Tibial artery (tissue), 4 donors: ENCODE measurements at regions not wholly inside any gene's neighbourhood (a gene's known extent, or its start where the extent isn't known, plus 50 kb on each side); places are given as distances from the start of the nearest gene placed in this dataset.

Experiments used
- DNase-seq, 2 donors: peaks; one replicate each; pipeline ENCODE4 v3.0.0-alpha.2; 2019
- H3K27ac ChIP-seq, 2 donors: fragments of 200-600 bp; sonication (generic) in 1 of 2; 1 replicate in 1 of 2; 2 replicates in 1 of 2; pipeline ENCODE4 v1.5.1; 2018 to 2019; ENCODE audit warnings: mild to moderate bottlenecking in 1 of 2
- H3K27me3 ChIP-seq, 2 donors: fragments of 200-600 bp; sonication (generic) in 1 of 2; one replicate each; pipeline versions ENCODE4 v1.5.1 to v1.6.0; 2016 to 2019
- H3K36me3 ChIP-seq, 3 donors: fragments of 200-600 bp; sonication (generic) in 2 of 3; one replicate each; pipeline ENCODE4 v1.5.1; 2016 to 2019; ENCODE audit warnings: mild to moderate bottlenecking in 2 of 3
- H3K4me1 ChIP-seq, 4 donors: fragments of 200-600 bp; sonication (generic) in 2 of 4; 1 replicate in 3 of 4; 2 replicates in 1 of 4; pipeline ENCODE4 v1.5.1; 2016 to 2019
- H3K4me3 ChIP-seq, 2 donors: fragments of 200-600 bp; sonication (generic) in 1 of 2; 1 replicate in 1 of 2; 2 replicates in 1 of 2; pipeline ENCODE4 v1.5.1; 2018 to 2019; ENCODE audit warnings: mild to moderate bottlenecking in 2 of 2
- H3K9me3 ChIP-seq, 3 donors: fragments of 200-600 bp; sonication (generic) in 1 of 3; one replicate each; pipeline ENCODE4 v1.5.1; 2016 to 2019
- intact Hi-C: fragments of 100-400 bp; cut with DNase I; formaldehyde crosslinking; loops from one replicate; pipeline ENCODE4 v1.15.0; 2023; ENCODE audit warnings: low total_unique reads
- TF ChIP-seq, protein P1 (sequence below), 2 experiments: fragments of 200-600 bp in 1 of 2; fragments of 450-650 bp in 1 of 2; IDR thresholded peaks; one replicate each; pipeline ENCODE4 v1.5.1; 2017 to 2019; ENCODE audit warnings: antibody characterized with exemption in 2 of 2, mild to moderate bottlenecking in 1 of 2, moderate library complexity in 1 of 2

DNA sequence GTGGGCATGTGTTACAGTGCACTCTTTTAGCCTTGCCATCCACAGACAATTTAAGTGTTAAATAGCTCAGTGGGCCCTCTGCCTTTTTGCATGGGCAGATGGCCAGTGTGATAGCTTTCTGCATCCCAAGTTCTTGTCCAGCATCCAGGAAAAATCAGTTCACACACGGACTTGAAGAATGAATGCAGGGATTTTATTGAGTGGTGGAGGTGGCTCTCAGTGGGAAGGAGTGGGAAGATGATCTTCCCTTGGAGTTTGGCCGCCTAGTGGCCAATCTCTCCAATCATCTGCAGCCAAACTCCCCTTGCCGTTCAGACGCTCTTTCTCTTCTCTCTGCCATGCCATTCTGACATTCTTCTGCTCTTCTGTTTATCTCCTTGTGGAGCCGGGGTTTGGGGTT, 322.4 kb upstream of the GRAMD2B start:
- Histone ChIP-seq H3K9me3 (no peaks in the 10 kb centered on the region), H3K36me3 (no peaks in the 10 kb centered on the region), H3K27ac (no peak overlapping the region), H3K27me3 (no peaks in the 10 kb centered on the region), H3K4me1 (no peaks in the 10 kb centered on the region), H3K4me3 (no peak overlapping the region)
- no peak for DNase-seq
- intact Hi-C loops: no loop called here
- TF ChIP-seq, protein P1, sequence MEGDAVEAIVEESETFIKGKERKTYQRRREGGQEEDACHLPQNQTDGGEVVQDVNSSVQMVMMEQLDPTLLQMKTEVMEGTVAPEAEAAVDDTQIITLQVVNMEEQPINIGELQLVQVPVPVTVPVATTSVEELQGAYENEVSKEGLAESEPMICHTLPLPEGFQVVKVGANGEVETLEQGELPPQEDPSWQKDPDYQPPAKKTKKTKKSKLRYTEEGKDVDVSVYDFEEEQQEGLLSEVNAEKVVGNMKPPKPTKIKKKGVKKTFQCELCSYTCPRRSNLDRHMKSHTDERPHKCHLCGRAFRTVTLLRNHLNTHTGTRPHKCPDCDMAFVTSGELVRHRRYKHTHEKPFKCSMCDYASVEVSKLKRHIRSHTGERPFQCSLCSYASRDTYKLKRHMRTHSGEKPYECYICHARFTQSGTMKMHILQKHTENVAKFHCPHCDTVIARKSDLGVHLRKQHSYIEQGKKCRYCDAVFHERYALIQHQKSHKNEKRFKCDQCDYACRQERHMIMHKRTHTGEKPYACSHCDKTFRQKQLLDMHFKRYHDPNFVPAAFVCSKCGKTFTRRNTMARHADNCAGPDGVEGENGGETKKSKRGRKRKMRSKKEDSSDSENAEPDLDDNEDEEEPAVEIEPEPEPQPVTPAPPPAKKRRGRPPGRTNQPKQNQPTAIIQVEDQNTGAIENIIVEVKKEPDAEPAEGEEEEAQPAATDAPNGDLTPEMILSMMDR (IDR thresholded peaks at IDR 0.05): no peak

DNA sequence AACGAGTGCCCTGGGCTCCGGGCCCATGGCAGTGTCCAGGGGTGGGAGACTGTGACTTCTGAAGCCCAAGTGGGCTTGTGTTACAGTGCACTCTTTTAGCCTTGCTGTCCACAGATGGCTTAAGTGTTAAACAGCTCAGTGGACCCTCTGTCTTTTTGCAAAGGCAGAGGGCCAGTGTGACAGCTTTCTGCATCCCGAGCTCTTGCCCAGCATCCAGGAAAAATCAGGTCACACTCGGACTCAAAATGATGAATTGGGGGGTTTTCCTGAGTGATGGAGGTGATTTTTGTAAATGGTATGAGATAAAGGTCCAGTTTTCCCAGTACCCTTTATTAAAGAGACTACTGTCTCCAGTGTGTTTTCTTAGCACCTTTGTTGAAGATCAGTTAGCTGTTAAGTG, 321.3 kb upstream of the GRAMD2B start:
- no peak overlapping the region for H3K27ac ChIP-seq
- TF ChIP-seq, protein P1 (IDR thresholded peaks at IDR 0.05): no peak
- H3K36me3 ChIP-seq: no peaks in the 10 kb centered on the region
- H3K4me3 ChIP-seq: no peak overlapping the region
- no peak for DNase-seq
- no peaks in the 10 kb centered on the region for H3K4me1 ChIP-seq
- intact Hi-C loops: no loop called here
- H3K9me3 ChIP-seq: no peaks in the 10 kb centered on the region
- H3K27me3 ChIP-seq: no peaks in the 10 kb centered on the region

DNA sequence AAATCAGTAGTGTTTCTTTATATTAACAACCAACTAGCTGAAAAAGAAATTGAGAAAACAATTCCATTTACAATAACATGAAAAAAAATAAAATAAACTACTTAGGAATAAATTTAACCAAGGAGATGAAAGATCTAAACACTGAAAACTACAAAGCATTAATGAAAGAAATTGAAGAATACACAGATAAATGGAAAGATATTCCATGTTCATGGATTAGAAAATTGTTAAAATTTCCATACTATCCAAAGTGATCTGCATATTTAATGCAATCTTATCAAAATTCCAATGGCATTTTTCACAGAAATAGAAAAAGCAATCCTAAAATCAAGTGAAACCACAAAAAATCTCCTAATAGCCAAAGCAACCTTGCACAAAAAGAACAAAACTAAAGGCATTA, 320.2 kb upstream of the GRAMD2B start:
- no peak overlapping the region for H3K4me3 ChIP-seq
- no peaks in the 10 kb centered on the region for H3K36me3 ChIP-seq
- no peaks in the 10 kb centered on the region for H3K27me3 ChIP-seq
- TF ChIP-seq, protein P1 (IDR thresholded peaks at IDR 0.05): no peak
- intact Hi-C loops: no loop called here
- no peaks in the 10 kb centered on the region for H3K4me1 ChIP-seq
- no peak for DNase-seq
- no peaks in the 10 kb centered on the region for H3K9me3 ChIP-seq
- no peak overlapping the region for H3K27ac ChIP-seq

DNA sequence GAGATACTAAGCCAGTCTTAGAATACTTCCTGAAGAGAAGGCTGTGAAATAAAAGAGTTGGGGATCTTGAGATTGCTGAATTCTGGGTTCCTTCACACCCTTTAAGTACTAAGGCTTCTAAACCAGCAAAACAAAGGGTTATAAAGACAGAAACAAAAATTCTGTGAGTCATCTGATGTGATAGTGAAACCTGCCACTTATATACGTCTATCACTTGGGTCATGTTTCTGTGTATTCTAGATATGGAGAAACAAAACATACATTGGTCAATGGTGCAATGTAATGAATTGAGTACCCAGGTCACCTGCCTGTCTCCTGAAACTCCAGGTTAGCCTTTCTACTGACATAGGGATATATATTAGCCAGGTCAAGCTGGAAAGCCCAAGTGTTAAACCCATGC, 319.3 kb upstream of the GRAMD2B start:
- Histone ChIP-seq H3K36me3 (no peaks in the 10 kb centered on the region), H3K9me3 (no peaks in the 10 kb centered on the region), H3K4me3 (no peak overlapping the region), H3K27me3 (no peaks in the 10 kb centered on the region), H3K4me1 (no peaks in the 10 kb centered on the region), H3K27ac (no peak overlapping the region)
- no peak for DNase-seq
- intact Hi-C loops: no loop called here
- TF ChIP-seq, protein P1 (IDR thresholded peaks at IDR 0.05): no peak

DNA sequence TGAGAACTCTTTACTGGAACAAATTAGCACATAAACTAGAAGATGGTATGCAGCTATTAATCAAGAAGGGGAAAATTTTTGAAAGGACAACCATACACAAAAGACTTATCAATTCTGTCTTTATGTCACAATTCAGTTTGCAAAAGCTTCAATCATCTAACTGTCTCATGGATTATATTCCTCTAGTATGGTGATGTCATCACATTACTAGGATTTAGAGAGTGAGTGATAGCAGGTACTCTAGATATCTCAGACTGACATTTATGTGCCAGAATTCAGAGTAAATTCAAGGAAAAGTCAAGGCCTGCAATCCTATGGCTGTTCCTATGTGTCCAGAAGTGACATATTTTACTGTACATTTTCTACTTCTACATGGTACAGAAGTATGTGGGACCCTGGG, 318.9 kb upstream of the GRAMD2B start:
- Histone ChIP-seq H3K27ac (no peak overlapping the region), H3K27me3 (no peaks in the 10 kb centered on the region), H3K36me3 (no peaks in the 10 kb centered on the region), H3K9me3 (no peaks in the 10 kb centered on the region), H3K4me3 (no peak overlapping the region), H3K4me1 (no peaks in the 10 kb centered on the region)
- TF ChIP-seq, protein P1 (IDR thresholded peaks at IDR 0.05): no peak
- no peak for DNase-seq
- intact Hi-C loops: no loop called here

DNA sequence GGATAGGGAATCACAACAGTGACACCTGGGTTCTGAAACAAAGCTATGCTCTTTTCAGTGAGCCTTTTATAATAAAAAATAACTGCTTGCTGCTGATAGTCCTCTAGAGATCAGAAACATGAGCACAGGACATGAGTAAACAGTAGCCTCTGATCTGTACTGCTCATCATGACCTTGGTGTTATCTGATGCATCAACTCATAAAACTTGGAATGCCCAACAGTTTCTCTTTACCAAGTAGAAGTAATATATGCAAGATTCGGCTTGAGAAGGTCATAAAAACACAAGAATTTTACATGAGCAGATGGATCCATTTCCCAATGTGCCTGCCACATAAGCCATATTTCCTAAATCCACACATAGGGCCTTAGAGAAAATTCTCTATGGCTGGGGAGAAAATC, 318.3 kb upstream of the GRAMD2B start:
- H3K4me3 ChIP-seq: no peak overlapping the region
- H3K4me1 ChIP-seq: no peaks in the 10 kb centered on the region
- intact Hi-C loops: no loop called here
- no peak overlapping the region for H3K27ac ChIP-seq
- no peaks in the 10 kb centered on the region for H3K36me3 ChIP-seq
- H3K27me3 ChIP-seq: no peaks in the 10 kb centered on the region
- no peaks in the 10 kb centered on the region for H3K9me3 ChIP-seq
- TF ChIP-seq, protein P1 (IDR thresholded peaks at IDR 0.05): no peak
- DNase-seq: no peak
